Stomach smooth muscle (tissue), 2 donors: ENCODE measurements at regions not wholly inside any gene's neighbourhood (a gene's known extent, or its start where the extent isn't known, plus 50 kb on each side); places are given as distances from the start of the nearest gene placed in this dataset.
"Not testable (repeated sequence)": the region's sequence is repeated elsewhere in the genome, so short reads cannot be mapped to it uniquely, and the experiment has no call there.

Source experiments
- H3K27ac ChIP-seq: one replicate; pipeline ENCODE4 v1.7.0; 2013; ENCODE audit warnings: mild to moderate bottlenecking, low read length, inconsistent platforms
- H3K27me3 ChIP-seq, 2 donors: one replicate each; pipeline ENCODE4 v1.7.0; 2013; ENCODE audit warnings: low read length in 2 of 2; ENCODE audit not compliant: insufficient read depth in 2 of 2, control insufficient read depth in 1 of 2
- H3K36me3 ChIP-seq, 2 donors: one replicate each; pipeline ENCODE4 v1.7.0; 2013; ENCODE audit warnings: low read length in 2 of 2; ENCODE audit not compliant: control insufficient read depth in 2 of 2, insufficient read depth in 2 of 2
- H3K4me1 ChIP-seq: one replicate; pipeline ENCODE4 v1.7.0; 2013; ENCODE audit warnings: low read length; ENCODE audit not compliant: control insufficient read depth, insufficient read depth
- H3K4me3 ChIP-seq, 2 donors: one replicate each; pipeline ENCODE4 v1.7.0; 2013; ENCODE audit warnings: low read length in 2 of 2
- H3K9ac ChIP-seq, 2 donors: one replicate each; pipeline ENCODE4 v1.7.0; 2013; ENCODE audit warnings: low read length in 2 of 2, mild to moderate bottlenecking in 1 of 2
- H3K9me3 ChIP-seq, 2 donors: one replicate each; pipeline ENCODE4 v1.7.0; 2013; ENCODE audit warnings: low read length in 2 of 2; ENCODE audit not compliant: control insufficient read depth in 2 of 2
- donor health status: healthy.
- donor health status: Pancreatic carcinoma.

- H3K9me3 ChIP-seq = no peaks in the 10 kb centered on the region
- peaks cover 2% of the 10 kb centered on the region for H3K4me1 ChIP-seq
- no peaks in the 10 kb centered on the region for H3K27me3 ChIP-seq
- no peaks in the 10 kb centered on the region for H3K36me3 ChIP-seq
- no peak overlapping the region for H3K27ac ChIP-seq
- no peak overlapping the region for H3K9ac ChIP-seq
- H3K4me3 ChIP-seq = no peak overlapping the region
Observed at GRCh38 chr6:118708055-118708454, 56.7 kb upstream of the CEP85L start.

- Histone ChIP-seq H3K36me3 (no peaks in the 10 kb centered on the region), H3K27me3 (no peaks in the 10 kb centered on the region), H3K4me3 (no peak overlapping the region), H3K27ac (no peak overlapping the region), H3K4me1 (peaks cover 2% of the 10 kb centered on the region), H3K9ac (no peak overlapping the region), H3K9me3 (no peaks in the 10 kb centered on the region)
Observed at GRCh38 chr6:118706702-118707101, 55.3 kb upstream of the CEP85L start.

GRCh38 chr6:118705544-118706491 lies 54.4 kb upstream of the CEP85L start:
- peak overlapping the region; percentile 29 to 36 for H3K4me3 ChIP-seq
- H3K27ac ChIP-seq = no peak overlapping the region
- H3K36me3 ChIP-seq = no peaks in the 10 kb centered on the region
- no peaks in the 10 kb centered on the region for H3K27me3 ChIP-seq
- H3K9ac ChIP-seq = peak overlapping the region in 1 of 2 donors; percentile 3
- H3K4me1 ChIP-seq = peaks cover 2% of the 10 kb centered on the region
- H3K9me3 ChIP-seq = no peaks in the 10 kb centered on the region

- H3K9ac ChIP-seq = no peak overlapping the region
- no peaks in the 10 kb centered on the region for H3K27me3 ChIP-seq
- no peaks in the 10 kb centered on the region for H3K36me3 ChIP-seq
- no peak overlapping the region for H3K27ac ChIP-seq
- no peaks in the 10 kb centered on the region for H3K9me3 ChIP-seq
- H3K4me3 ChIP-seq = no peak overlapping the region
- peaks cover 2% of the 10 kb centered on the region for H3K4me1 ChIP-seq
Observed at GRCh38 chr6:118704915-118705314, 53.5 kb upstream of the CEP85L start.

- not testable (repeated sequence) for H3K27ac ChIP-seq, H3K36me3 ChIP-seq, H3K9me3 ChIP-seq, H3K9ac ChIP-seq, H3K4me3 ChIP-seq, H3K27me3 ChIP-seq, H3K4me1 ChIP-seq
Observed at GRCh38 chr6:118701260-118701659, 49.9 kb upstream of the CEP85L start.
